ENCODE measurements at regions not wholly inside any gene's neighbourhood (a gene's known extent, or its start where the extent isn't known, plus 50 kb on each side); places are given as distances from the start of the nearest gene placed in this dataset.

DNA sequence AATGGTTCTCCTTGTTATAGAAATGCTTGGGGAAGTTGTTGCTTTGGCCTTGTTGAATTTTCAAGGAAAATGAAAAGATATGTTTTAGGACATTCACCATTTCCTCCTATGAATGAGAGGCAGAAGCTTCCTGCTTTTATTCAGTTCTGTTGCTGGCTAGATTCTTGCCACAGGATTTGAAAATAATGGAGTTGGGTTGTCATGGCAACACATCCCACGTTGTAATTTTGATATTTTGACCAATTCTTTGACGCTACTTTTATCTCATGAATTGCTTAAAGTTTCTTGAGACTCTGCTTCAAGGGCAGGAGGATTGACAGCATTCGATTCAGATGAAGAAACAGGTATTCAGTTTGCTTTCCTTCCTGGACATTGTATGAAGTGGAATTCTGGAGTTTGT lies 331.5 kb downstream of the PRDM2 start:
- no peak overlapping the region for H3K4me3 ChIP-seq (ENCODE audit: control insufficient read depth, low read depth, low read length)
- DNase-seq (ENCODE audit: low read depth), result no peak
- no peak for TF ChIP-seq CTCF (conservative IDR thresholded peaks at IDR 0.05; ENCODE audit: control insufficient read depth, insufficient read depth, low read depth, low read length)

- DNase-seq (ENCODE audit: low read depth), result no peak
- no peak overlapping the region for H3K4me3 ChIP-seq (ENCODE audit: control insufficient read depth, low read depth, low read length)
- no peak for TF ChIP-seq CTCF (conservative IDR thresholded peaks at IDR 0.05; ENCODE audit: control insufficient read depth, insufficient read depth, low read depth, low read length)
Measured at GRCh38 chr1:14034506-14034905, 334.5 kb downstream of the PRDM2 start.

GRCh38 chr1:14037101-14037847 lies 337.3 kb downstream of the PRDM2 start:
- no peak for DNase-seq (ENCODE audit: low read depth)
- no peak for TF ChIP-seq CTCF (conservative IDR thresholded peaks at IDR 0.05; ENCODE audit: control insufficient read depth, insufficient read depth, low read depth, low read length)
- no peak overlapping the region for H3K4me3 ChIP-seq (ENCODE audit: control insufficient read depth, low read depth, low read length)

DNA sequence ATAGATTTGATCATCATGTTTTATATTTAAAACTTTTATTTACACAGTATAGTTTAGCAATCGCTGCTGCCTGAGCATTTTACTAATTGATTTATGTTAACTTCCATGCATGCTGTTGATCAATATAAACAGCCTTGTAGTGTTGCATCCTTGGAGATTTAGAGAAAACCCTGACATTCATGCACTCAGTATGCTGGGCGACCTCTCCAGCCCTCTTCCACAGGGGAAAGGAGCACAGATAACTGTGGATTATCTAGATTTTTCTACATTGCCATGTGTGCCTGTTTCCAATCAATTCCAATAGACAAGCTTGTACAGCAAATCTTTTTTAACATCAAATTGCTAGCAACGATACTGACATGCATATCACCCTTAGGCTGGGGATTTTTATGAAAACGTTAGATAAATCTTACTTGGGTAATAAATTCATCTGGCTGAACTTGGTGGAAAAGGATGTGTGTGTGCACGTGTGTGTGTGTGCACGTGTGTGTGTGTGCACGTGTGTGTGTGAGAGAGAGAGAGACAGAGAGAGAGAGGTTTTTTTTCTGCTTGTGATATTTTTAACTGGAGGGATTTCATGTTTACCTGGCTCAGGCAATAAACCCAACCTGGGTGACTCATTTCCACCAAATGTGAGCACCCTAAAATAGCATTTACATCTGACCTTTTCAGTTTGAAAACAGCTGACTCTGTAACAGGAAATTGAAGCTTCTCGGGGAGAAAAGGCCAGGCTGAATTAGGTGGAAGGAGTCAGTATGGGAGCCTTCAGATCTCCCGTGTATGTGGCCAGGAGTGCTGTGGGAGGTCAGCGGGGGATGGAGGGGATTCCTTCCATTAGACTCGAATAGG lies 339.8 kb downstream of the PRDM2 start:
- no peak for TF ChIP-seq CTCF (conservative IDR thresholded peaks at IDR 0.05; ENCODE audit: control insufficient read depth, insufficient read depth, low read depth, low read length)
- DNase-seq (ENCODE audit: low read depth), result no peak

GRCh38 chr1:14049965-14050364 lies 350.0 kb downstream of the PRDM2 start:
- TF ChIP-seq CTCF (conservative IDR thresholded peaks at IDR 0.05; ENCODE audit: control insufficient read depth, insufficient read depth, low read depth, low read length), result no peak
- H3K4me3 ChIP-seq (ENCODE audit: control insufficient read depth, low read depth, low read length), result no peak overlapping the region
- no peak for DNase-seq (ENCODE audit: low read depth)

More for the DNA sequence above, 339.8 kb downstream of the PRDM2 start:
- no peak overlapping the region for H3K4me3 ChIP-seq (ENCODE audit: control insufficient read depth, low read depth, low read length)

GRCh38 chr1:14055442-14056223 lies 355.6 kb downstream of the PRDM2 start:
- DNase-seq (ENCODE audit: low read depth), result peak; percentile 37
- H3K4me3 ChIP-seq (ENCODE audit: control insufficient read depth, low read depth, low read length), result no peak overlapping the region
- TF ChIP-seq CTCF (conservative IDR thresholded peaks at IDR 0.05; ENCODE audit: control insufficient read depth, insufficient read depth, low read depth, low read length), result no peak
